NOMO-1 (cell line): ENCODE measurements at regions not wholly inside any gene's neighbourhood (a gene's known extent, or its start where the extent isn't known, plus 50 kb on each side); places are given as distances from the start of the nearest gene placed in this dataset.
A peak's percentile ranks its signal among the peaks of the same experiment; 100 is the strongest.

ENCODE experiments used
- DNase-seq, 2 experiments: peaks; one replicate each; lab custom pipeline; 2025; ENCODE audit not compliant: unreplicated experiment in 2 of 2; lab: John Stamatoyannopoulos, UW

DNA sequence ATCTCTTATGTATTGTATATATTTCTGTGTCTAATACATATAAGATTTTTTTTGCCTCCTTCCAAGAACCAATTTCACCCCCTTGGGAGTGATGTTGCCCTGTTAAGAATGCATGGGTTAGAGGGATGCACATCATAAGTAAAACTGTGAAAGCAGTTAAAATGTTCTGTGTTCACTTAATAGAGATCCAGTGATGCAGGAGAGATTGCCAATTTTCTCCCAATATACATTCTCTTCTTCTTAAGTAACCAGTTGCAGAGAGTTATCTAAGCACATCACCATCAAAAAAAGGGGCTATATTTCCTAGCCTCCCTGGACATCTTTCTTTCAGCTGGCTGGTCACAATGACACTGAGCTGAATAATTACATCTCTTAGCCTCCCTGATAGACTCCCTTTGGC is 307.0 kb downstream of the OSTF1 start:
- DNase-seq: no peak

DNA sequence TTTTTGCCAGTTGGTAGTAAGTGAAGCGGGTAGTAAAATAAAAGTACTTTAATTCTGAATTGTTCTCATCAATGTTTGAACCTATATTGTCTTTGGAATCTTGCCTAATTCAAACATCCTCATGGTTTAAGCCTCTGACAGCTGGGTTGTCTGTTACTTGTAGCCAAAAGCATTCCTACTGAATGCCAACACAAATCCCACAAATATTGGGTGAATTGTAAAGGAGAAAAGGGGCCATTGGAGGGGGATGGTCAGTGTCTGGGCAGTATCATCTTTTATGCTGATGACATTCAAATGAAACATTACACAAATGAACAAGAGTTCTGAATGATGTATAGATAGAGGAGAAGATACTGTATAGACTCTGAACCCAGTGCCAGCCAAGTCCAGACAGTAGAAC is 309.5 kb downstream of the OSTF1 start:
- no peak for DNase-seq

DNA sequence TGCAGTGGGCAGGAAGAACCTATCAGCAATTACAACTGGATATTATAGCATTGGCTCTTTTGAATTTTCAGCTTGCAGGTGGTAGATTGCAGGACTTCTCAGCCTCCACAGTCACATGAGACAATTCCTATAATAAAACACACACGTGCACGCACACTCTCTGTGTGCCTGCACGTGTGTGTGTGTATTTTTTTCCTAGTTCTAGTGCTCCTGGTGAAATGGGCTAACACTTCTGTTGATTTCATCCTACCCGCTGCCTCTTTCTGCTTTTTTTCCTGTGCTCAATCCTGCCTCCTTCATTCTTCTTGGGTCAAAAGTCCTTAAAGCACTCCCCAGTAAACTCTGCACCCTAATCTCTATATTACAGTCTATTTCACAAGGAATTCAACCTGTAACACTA is 320.1 kb downstream of the OSTF1 start:
- DNase-seq: no peak

DNA sequence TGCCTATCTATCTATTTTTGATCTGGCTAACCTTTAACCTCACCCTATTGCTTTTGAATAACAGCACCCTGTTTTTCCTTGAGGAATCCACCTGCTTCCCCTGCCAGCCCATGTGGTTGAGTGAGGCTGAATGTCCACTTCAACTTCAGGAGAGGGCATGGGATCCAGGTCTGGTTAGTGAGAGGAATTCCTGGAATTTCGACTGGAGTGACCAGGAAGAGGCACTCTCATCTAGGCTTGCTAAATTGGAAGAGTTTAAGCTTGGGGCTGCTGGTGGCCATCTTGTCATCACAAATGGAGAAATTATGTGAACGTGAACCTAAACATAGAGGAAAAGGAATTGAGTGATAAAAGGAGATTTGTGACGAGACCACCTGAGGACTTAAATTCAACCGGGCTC is 322.1 kb downstream of the OSTF1 start:
- no peak for DNase-seq

DNA sequence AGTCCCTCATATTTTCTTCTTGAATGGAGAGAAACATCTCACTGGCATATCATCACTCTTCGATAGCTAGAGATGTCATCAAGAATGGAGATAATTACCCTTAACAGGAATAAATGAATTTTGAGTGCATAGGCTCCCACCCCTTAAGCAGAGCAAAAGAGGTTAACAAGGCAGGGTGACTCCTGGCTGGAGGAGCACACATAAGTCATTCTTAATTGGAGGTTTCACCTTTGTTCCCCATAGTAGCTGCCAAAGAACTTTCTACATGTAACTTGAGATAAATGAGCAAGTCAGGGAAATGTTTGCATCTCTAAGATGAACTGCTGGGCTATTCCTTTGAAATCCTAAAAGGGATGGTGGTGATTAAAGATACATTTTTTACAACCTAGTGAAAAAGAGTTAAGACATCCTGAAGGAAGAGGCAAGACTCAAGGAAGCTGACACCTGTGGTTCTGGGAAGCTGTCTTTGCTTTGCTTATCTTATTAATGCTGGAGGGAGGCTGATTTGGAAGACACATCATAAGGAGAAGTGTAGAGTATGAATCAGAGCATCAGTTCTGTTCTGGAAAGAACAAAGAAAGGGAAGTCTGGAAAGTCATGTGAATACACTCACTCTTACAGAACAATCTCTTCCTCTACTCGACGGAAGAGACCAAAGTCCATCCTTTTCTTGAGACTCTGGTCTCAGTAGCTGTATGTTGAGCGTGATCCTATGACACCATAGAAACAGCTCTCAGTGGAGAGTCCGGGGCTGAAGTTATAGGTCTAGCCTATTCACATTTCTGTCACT is 326.3 kb downstream of the OSTF1 start:
- DNase-seq: peak in 1 of 2 experiments; percentile 23

DNA sequence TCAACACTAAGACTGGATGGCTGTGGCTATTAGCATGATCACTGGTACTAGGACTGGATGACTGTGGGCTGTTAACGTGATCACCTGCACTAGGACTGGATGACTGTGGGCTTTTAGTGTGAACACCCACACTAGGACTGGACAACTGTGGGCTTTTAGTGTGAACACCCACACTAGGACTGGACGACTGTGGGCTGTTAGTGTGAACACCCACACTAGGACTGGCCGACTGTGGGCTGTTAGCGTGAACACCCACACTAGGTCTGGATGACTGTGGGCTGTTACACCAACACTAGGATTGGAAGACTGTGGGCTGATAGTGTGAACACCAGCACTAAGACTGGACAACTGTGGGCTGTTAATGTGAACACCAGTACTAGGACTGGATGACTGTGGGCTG is 329.2 kb downstream of the OSTF1 start:
- DNase-seq: no peak

DNA sequence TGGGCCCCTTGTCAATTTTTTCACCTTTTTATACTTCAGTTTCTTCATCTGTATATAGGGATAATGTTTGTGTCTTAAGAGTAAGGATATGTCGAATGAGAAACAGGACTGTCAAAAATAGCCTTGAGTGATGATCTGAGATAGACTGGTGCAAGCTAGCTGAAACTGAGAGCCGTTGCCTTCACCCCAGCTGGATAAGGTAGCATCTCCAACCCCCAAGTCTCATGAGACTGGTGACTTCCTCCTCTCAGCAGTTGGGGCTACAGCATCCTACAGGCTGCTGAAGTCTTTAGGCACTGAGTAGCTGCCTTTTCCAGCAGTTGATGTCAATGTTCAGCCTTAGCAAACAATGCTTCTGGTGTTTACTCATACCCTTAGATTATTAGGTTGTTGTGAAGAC is 330.2 kb downstream of the OSTF1 start:
- DNase-seq: no peak

DNA sequence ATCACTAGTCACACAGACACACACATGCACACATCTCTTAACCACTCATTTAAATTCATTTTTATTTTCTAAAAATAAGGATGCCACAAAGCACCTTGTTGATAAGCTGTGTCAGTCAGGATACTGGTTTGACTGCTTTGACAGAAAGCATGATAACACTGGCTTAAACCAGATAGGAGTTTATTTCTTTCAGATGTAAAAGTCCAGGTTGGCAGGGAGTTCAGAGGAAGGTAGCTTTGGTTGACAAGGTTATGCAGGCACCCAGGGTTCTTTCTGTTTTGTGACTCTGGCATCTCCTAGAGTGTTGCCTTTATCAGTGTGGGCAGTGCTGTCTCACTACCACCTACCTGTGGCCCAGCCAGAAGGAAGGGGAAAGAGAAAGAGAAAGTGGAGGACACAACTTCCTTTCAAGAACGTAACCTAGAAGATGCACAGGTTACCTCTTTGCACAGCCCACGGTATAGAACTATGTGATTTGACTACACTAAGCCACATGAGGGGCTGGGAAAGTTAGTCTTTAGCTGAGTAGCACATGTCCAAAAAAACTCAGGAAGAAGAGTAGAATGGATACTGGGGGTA is 334.7 kb downstream of the OSTF1 start:
- no peak for DNase-seq

DNA sequence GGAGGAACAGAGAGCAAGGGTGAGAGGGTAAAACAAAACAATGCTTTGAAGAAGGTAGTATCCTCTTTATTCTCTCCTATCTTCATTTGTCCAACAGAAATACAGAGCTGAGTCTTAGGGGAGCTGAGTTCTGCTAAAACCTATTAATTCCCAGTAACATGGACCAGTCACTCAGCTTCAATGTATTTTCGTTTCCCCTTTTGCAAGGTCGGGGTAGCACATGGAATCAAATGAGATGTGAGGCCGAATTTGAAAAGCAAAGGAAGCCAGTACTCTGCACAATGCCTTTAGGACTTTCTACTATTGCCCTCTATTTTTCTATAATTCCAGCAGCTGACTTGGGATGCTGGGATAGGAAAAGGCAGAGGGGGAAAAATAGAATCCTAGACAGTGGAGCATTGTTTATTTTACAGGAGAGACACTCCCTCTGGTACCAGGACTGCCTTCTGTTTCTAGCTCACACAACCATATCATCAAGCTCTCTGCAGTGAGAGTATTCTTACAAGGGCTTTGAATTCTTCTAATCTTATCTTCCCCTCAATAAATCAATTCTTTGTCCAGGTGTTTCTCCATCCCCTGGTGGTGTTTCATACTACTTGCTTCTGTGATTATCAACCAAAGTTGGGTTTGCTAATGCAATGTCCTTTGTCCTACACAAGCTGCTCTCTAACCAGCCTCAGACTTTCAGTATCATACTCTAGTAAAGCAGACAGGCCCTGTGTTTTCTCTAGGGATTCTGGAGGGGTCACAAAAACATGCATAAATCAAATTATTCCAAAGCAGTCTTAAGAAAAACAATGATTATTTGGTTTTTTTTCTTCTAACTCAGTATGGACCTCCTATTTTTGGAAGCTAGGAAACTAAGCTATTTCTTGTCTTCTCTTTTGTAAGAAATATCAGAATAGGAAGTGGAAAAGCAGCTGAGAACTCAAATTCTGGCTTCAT is 341.5 kb downstream of the OSTF1 start:
- DNase-seq: peak in 1 of 2 experiments; percentile 52

DNA sequence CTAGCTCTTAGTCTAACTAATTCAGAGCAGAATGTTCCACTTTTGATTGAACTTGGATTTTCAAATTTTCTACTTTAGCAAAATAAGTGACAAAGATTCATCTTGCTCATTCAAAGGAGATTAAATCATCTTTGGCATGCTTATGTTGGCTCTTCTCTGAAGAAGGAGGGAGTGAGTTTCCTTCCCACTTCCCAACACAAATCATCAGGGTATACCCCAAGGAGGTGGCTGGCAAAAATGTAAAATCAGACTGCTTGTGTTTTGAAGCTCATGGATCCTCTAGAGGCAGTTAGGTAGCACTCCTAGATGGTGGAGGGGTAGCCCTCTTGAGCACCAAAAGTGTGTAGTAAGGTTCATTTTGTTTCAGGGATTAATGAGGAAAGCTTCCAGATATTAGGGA is 343.1 kb downstream of the OSTF1 start:
- DNase-seq: no peak

DNA sequence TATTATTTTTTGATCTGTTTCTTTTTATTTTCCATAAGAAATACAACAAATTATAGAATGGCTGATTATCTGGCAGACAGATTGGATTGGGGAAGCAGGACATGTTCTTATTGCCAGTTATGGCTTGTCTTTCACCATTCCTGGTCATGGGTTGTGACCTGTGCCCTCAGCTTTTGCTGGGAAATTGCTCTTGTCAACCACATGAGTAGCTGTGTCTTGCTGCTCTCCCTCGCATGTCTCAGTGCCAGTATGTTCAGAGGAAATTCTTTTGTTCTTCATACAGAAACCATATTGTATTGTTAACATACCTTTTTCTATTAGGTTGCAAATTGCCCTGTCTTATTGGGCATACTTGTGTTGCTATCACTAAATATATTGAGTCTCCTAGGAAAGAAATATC is 344.1 kb downstream of the OSTF1 start:
- DNase-seq: no peak

DNA sequence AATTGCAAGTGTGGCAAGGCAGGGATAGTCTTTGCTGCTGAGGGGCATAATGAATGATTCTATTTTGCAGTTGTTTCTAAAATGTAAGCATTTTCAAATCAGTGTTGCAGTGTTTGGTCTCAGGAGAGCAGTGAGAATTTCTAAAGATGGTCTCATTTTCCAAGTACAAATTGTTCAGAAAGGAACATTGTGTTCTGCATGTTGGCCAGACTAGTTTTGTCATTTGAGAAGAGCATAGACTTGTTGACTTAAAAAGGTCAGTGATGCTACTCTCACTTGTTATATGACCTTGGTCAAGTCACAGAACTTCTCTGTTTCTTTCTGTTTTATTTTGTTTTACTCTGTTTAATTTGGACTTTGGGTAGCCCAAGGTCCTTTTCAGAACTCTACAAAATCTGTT is 344.6 kb downstream of the OSTF1 start:
- DNase-seq: no peak

DNA sequence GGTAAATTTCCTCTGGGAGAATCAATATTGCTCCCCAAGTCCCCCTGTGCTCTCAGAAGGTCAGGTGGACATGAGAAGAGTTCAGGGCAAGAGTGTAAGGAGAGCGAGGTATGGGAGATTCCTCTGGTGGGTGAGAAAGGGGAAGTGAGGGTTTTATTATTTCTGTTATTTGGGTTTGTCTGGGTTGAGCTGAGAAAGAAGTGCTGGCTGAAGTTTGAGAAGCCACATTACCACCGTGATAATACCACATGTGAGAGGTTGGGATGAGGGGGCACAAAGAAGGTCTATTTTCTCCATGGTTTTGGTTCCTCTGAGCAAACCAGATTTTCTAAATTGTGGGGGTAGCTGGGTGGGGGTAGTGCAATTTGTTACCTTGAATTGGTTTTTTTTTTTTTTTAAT is 350.4 kb downstream of the OSTF1 start:
- no peak for DNase-seq

DNA sequence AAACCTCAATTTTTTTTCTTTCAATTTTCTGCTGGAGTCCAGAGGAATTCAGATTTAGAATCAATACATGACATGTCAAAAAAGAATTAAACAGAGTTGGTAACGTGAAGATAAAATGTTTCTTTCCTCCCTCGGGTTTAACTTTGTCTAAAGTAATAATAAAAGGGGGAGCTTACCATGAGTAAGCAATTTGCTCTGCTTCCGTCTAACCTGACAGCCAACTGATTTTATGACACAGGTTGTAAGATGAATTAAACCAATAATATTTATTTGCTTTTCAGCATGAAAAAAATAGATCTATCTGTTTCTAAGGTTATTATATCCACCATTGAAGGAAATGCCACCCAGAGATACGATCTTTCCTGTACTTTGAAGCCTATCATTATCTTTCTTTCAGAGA is 352.6 kb downstream of the OSTF1 start:
- no peak for DNase-seq

DNA sequence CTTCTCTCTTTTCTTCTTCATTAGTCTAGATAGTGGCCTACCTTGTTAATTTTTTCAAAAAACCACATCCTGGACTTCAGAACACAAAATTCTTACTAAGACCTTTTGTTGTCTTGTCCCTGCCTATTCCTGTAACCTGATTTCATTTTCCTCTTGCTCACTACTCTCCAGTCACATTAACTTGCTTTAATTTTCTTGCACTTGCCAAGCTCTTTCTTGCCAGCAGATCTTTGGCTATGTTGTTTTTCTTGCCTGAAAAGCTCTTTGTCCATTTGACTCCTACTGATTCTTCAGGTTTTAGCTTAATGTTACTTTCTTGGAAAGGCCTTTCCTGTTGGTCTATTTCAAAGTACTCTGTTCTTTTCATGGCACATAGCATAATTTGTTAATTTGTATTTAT is 356.8 kb downstream of the OSTF1 start:
- DNase-seq: no peak

DNA sequence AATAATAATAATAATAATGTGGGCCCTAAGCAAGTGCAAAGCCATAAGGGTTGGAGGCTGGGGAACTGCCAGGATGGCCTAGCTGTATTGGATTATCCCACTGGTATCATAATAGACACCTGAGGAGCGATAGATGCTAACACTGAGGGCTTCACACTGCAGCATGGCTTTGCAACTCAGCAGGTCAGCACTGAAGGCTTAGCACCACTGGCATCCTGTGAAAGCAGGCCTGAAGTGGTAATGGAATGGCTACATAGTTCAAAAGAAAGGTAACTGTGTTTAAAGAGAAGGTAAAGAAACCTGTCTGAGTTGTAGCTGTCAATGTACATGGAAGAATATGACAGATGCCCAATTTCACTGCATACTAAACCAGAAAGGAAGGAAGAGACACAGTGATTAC is 359.0 kb downstream of the OSTF1 start:
- no peak for DNase-seq

DNA sequence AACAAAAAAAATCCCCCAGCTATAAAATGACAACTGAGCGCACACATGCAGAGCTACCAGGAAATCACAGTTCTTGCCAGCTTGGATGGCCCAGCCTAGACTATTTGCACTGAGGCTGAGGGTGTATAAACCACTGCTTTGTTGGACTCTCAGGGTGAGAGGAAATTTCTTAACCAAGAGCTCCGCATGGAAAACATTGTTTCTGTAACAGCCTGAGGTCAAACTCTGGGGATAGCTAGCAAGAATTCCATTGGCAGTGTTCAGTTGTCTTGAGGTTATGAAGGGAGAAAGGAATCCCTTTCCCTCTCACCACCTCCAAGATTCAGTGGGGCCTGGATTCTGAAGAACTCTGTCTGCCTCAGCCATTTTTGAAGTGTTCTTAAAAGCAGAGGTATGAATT is 360.0 kb downstream of the OSTF1 start:
- no peak for DNase-seq

DNA sequence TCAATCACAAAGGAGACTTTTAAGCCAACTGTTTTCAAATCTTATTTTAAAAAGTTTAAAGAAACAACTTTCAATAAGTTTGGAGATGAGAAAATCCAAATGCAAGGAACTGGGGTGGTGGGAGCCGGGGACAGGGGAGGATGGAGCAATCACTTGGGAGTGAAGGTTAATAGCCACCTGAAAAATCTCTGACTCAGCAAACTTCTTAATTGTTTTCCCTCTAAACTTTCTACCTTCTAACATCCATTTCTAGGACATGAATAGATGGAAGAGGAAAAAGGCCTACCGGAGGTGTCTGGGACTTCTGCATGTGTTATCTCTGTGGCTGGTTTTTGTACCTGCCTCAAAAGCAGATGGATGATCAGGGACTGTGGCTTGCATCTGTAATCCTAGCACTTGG is 360.6 kb downstream of the OSTF1 start:
- DNase-seq: no peak

DNA sequence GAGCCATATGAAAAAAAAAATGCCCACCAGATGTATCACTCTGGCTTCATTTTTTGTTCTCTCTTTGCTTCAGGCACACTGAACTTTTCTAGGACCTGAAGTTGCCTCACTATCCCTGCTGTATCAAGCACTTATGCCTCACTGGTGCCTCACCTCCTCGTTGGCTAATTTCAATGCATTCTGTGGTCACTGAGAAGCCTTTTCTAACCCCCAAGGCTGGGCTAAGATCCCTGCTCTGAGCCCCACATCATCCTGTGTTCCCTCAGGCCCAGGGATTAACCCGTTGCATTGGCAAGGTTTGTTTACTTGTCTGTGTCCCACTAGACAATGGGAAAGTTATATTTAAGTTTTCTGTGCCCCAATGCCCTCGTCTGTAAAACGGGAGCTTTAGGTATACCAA is 362.7 kb downstream of the OSTF1 start:
- no peak for DNase-seq

DNA sequence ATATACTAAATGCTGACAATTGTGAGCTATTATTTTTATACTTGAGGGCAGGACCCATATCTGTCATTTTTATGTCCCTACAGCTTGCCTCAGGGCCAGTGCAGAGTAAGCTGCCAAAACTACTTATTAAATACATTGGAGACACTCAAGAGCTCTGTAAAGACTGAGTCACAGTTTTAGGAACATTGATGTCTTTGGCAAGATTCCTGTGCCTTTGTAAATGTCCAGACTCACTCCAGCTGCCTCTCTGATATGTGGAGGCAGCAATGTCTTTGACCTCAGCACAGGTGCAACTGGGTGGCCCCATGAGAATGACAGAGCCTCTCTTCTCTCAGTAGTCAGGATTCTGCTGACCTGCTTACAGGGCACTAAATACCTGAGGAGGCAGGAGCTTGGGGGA is 363.2 kb downstream of the OSTF1 start:
- DNase-seq: no peak

DNA sequence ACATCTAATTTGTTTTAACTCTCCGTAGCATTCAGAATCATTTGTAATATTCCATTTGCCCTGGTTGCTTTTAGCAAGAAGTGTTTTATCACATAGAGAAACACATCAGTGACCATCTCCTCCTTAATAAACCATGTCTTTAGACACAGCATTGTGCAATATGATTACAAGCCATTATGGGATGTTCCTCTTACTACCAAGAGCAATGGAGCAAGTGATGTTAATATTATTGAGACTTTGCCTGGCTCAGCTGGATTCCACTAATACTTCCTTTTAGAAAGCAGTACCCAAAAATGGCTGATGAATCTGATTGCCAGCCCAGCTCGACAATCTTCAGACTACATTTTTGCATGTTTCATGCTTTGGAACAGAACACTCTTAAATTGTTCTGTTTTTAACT is 364.2 kb downstream of the OSTF1 start:
- peak in 1 of 2 experiments; percentile 13 for DNase-seq

DNA sequence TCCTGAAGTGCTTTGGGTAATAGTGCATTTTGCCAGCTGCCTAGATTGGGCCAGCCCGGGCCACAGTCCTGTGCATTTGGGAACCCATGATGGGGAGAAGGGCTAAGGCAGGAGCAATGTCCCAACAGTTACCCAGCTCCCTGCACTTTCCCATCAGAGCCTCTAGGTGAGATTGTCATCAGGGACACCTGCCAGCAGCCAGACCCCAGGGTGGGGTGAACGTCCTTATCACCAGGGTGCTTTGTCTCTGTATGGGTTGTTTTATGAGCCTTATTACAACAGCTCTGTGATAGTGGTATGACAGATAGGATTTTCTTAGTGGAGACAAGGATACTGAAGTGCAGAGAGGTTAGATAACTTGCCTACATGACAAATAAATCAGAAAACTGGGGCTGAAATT is 365.7 kb downstream of the OSTF1 start:
- DNase-seq: no peak
